B cell (primary cell): ENCODE measurements at regions not wholly inside any gene's neighbourhood (a gene's known extent, or its start where the extent isn't known, plus 50 kb on each side); places are given as distances from the start of the nearest gene placed in this dataset.

Source experiments
- ATAC-seq: fragments of 200-7000 bp; cut with Tn5 transposase; one replicate; pipeline ENCODE4 v1.10.0; 2021; ENCODE audit warnings: low read depth, mild to moderate bottlenecking, moderate number of reproducible peaks, moderate library complexity
- CTCF ChIA-PET: fragments of 350-600 bp; sonication (Branson Sonifier 250); formaldehyde crosslinking; loops from one replicate; lab custom pipeline; 2021; ENCODE audit warnings: antibody characterized with exemption, inconsistent platforms; lab: Charles Lee
- POLR2A ChIA-PET: fragments of 350-600 bp; sonication (Branson Sonifier 250); formaldehyde crosslinking; loops from one replicate; lab custom pipeline; 2021; ENCODE audit warnings: antibody characterized with exemption; lab: Charles Lee
- DNase-seq: peaks from one replicate; pipeline ENCODE4 v3.0.0; 2013
- H2AFZ ChIP-seq: 2 replicates; pipeline ENCODE4 v1.6.1; 2012; ENCODE audit warnings: mild to moderate bottlenecking, low read depth, low read length; ENCODE audit not compliant: insufficient read depth, poor library complexity, severe bottlenecking
- H3K27ac ChIP-seq, 2 donors: 1 replicate in 1 of 2; 2 replicates in 1 of 2; pipeline ENCODE4 v1.5.1; 2012 to 2013; ENCODE audit warnings: low read length in 2 of 2, mild to moderate bottlenecking in 2 of 2, moderate library complexity in 1 of 2
- H3K27me3 ChIP-seq, 4 experiments: fragments of 200-600 bp in 1 of 4; sonication (generic) in 1 of 4; replicated peaks in 1 of 4; 1 replicate in 2 of 4; 2 replicates in 2 of 4; pipeline versions ENCODE4 v1.6.1 to v1.7.0; 2013 to 2016; ENCODE audit warnings: low read length in 3 of 4, mild to moderate bottlenecking in 2 of 4, mixed read lengths in 1 of 4, moderate library complexity in 1 of 4; ENCODE audit not compliant: insufficient read depth in 4 of 4, control insufficient read depth in 3 of 4; ENCODE audit errors: control extremely low read depth in 1 of 4
- H3K36me3 ChIP-seq, 2 experiments: replicated peaks in 1 of 2; 1 replicate in 1 of 2; 2 replicates in 1 of 2; pipeline versions ENCODE4 v1.6.1 to v1.7.1; 2013; ENCODE audit warnings: low read length in 1 of 2; ENCODE audit not compliant: insufficient read depth in 2 of 2, control insufficient read depth in 1 of 2; ENCODE audit errors: control extremely low read depth in 1 of 2, extremely low read depth in 1 of 2
- H3K4me1 ChIP-seq, 2 donors: fragments of 200-600 bp in 1 of 2; sonication (generic) in 1 of 2; 1 replicate in 1 of 2; 2 replicates in 1 of 2; pipeline versions ENCODE4 v1.5.1 to v1.6.1; 2013 to 2017; ENCODE audit warnings: low read length in 2 of 2; ENCODE audit not compliant: control insufficient read depth in 2 of 2, insufficient read depth in 2 of 2
- H3K4me2 ChIP-seq: replicated peaks from 2 replicates; pipeline ENCODE3; 2012; ENCODE audit warnings: mild to moderate bottlenecking, low read depth, low read length; ENCODE audit not compliant: poor library complexity, severe bottlenecking
- H3K4me3 ChIP-seq, 5 experiments: fragments of 200-600 bp in 1 of 5; sonication (generic) in 1 of 5; 1 replicate in 3 of 5; 2 replicates in 2 of 5; pipeline versions ENCODE4 v1.5.1 to v1.7.0; 2011 to 2016; ENCODE audit warnings: low read length in 4 of 5, mild to moderate bottlenecking in 4 of 5, low read depth in 2 of 5, control low read depth in 1 of 5, moderate library complexity in 1 of 5; ENCODE audit not compliant: insufficient read depth in 1 of 5; ENCODE audit errors: control extremely low read depth in 1 of 5, extremely low read depth in 1 of 5
- H3K79me2 ChIP-seq: fragments of 200-600 bp; sonication (generic); one replicate; pipeline ENCODE4 v1.6.0; 2016; ENCODE audit warnings: low read length; ENCODE audit not compliant: control insufficient read depth, insufficient read depth
- H3K9ac ChIP-seq: fragments of 200-600 bp; sonication (generic); 2 replicates; pipeline ENCODE4 v1.6.1; 2017; ENCODE audit warnings: mild to moderate bottlenecking, low read length, moderate library complexity
- H3K9me3 ChIP-seq, 3 donors: one replicate each; pipeline versions ENCODE4 v1.6.1 to v1.7.1; 2013; ENCODE audit warnings: low read length in 2 of 3; ENCODE audit not compliant: control insufficient read depth in 2 of 3, insufficient read depth in 1 of 3; ENCODE audit errors: control extremely low read depth in 1 of 3
- H4K20me1 ChIP-seq: 2 replicates; pipeline ENCODE4 v1.6.0; 2012; ENCODE audit warnings: mild to moderate bottlenecking, low read length; ENCODE audit not compliant: insufficient read depth, control insufficient read depth, poor library complexity, severe bottlenecking
- H3K27ac Mint-ChIP-seq: one replicate; pipeline ENCODE4 v1.8.0; 2021; ENCODE audit warnings: mixed read lengths
- H3K27me3 Mint-ChIP-seq: one replicate; pipeline ENCODE4 v1.8.0; 2021; ENCODE audit warnings: mixed read lengths
- H3K4me1 Mint-ChIP-seq: one replicate; pipeline ENCODE4 v1.8.0; 2021; ENCODE audit warnings: mixed read lengths
- H3K4me3 Mint-ChIP-seq: one replicate; pipeline ENCODE4 v1.8.0; 2021; ENCODE audit warnings: mixed read lengths
- H3K9me3 Mint-ChIP-seq: one replicate; pipeline ENCODE4 v1.8.0; 2022; ENCODE audit warnings: mixed read lengths; ENCODE audit not compliant: insufficient read depth
- EZH2 ChIP-seq: IDR thresholded peaks from 2 replicates; pipeline ENCODE4 v1.6.1; 2012; ENCODE audit warnings: borderline replicate concordance, low read depth, mild to moderate bottlenecking, moderate library complexity, low read length; ENCODE audit not compliant: insufficient read depth, poor library complexity, severe bottlenecking
- WGBS: methylation state at CpG from one replicate; pipeline ENCODE4 v1.1.5; 2013; ENCODE audit warnings: missing lambda C conversion rate; ENCODE audit not compliant: insufficient coverage; 5-methylcytosine and 5-hydroxymethylcytosine counted together
- intact Hi-C: fragments of 100-400 bp; cut with micrococcal nuclease; formaldehyde crosslinking; loops from one replicate; pipeline ENCODE4 v1.10.0; 2022
- TF ChIP-seq, protein P1 (sequence below): fragments of 200-600 bp; IDR thresholded peaks from one replicate; pipeline ENCODE4 v1.8.0; 2022; ENCODE audit warnings: antibody characterized with exemption, mild to moderate bottlenecking

GRCh38 chr4:181998398-181999295 lies 244.6 kb upstream of the TENM3 start:
- CTCF ChIA-PET = interaction anchor here (0.5 kb wide), 1 partner anchor 24 kb away, joined by 3 read pairs; no protein-coding TSS in a partner anchor
- Mint-ChIP-seq H3K4me1 (no peaks in the 10 kb centered on the region), H3K4me3 (no peak overlapping the region), H3K27ac (no peak overlapping the region), H3K27me3 (no peaks in the 10 kb centered on the region), H3K9me3 (peaks cover 10% of the 10 kb centered on the region)
- Histone ChIP-seq H3K36me3 (no peaks in the 10 kb centered on the region), H3K27ac (no peak overlapping the region), H3K4me3 (no peak overlapping the region), H4K20me1 (no peaks in the 10 kb centered on the region), H3K9me3 (no peaks in the 10 kb centered on the region), H3K79me2 (no peaks in the 10 kb centered on the region), H3K4me1 (no peaks in the 10 kb centered on the region), H2AFZ (no peak overlapping the region), H3K4me2 (no peak overlapping the region), H3K9ac (no peak overlapping the region), H3K27me3 (no peaks in the 10 kb centered on the region)
- no peak for TF ChIP-seq EZH2
- TF ChIP-seq, protein P1, sequence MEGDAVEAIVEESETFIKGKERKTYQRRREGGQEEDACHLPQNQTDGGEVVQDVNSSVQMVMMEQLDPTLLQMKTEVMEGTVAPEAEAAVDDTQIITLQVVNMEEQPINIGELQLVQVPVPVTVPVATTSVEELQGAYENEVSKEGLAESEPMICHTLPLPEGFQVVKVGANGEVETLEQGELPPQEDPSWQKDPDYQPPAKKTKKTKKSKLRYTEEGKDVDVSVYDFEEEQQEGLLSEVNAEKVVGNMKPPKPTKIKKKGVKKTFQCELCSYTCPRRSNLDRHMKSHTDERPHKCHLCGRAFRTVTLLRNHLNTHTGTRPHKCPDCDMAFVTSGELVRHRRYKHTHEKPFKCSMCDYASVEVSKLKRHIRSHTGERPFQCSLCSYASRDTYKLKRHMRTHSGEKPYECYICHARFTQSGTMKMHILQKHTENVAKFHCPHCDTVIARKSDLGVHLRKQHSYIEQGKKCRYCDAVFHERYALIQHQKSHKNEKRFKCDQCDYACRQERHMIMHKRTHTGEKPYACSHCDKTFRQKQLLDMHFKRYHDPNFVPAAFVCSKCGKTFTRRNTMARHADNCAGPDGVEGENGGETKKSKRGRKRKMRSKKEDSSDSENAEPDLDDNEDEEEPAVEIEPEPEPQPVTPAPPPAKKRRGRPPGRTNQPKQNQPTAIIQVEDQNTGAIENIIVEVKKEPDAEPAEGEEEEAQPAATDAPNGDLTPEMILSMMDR = no peak
- intact Hi-C loops = no loop called here
- POLR2A ChIA-PET = no interaction called here
- DNase-seq (no peak), ATAC-seq (no peak)
- WGBS = 65% methylated on average over 3 of the region's 5 CpGs

DNA sequence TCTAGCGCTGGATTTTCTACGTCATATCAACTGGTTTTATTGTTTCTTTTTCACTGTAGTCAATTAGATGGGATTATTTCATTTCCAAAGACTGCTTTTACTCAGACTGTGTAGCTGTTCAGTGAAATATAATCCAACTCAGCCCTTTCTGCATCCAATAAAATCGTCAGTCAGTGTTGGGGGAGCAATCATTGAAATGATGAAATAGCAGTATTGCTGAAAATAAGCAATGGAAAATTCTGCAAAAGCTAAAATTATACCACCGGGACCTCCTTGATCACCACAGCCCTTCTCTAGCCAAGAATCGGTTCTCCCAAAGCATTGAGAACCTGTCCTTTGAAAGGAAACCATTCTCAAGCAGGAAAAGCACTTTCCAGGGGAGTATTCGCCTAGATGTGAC lies 243.1 kb upstream of the TENM3 start:
- DNase-seq (no peak), ATAC-seq (no peak)
- Histone ChIP-seq H3K4me3 (no peak overlapping the region), H2AFZ (no peak overlapping the region), H3K36me3 (no peaks in the 10 kb centered on the region), H3K9ac (no peak overlapping the region), H3K79me2 (no peaks in the 10 kb centered on the region), H3K9me3 (no peaks in the 10 kb centered on the region), H3K4me2 (no peak overlapping the region), H3K27ac (no peak overlapping the region), H4K20me1 (no peaks in the 10 kb centered on the region), H3K27me3 (no peaks in the 10 kb centered on the region), H3K4me1 (no peaks in the 10 kb centered on the region)
- H3K27ac Mint-ChIP-seq = no peak overlapping the region
- intact Hi-C loops = no loop called here
- CTCF ChIA-PET = no interaction called here
- H3K27me3 Mint-ChIP-seq = no peaks in the 10 kb centered on the region
- POLR2A ChIA-PET = no interaction called here
- H3K4me3 Mint-ChIP-seq = no peak overlapping the region
- peaks cover 12% of the 10 kb centered on the region for H3K9me3 Mint-ChIP-seq
- TF ChIP-seq, protein P1 = no peak
- TF ChIP-seq EZH2 = no peak
- WGBS = 40% methylated on average over 1 of the region's 6 CpGs
- H3K4me1 Mint-ChIP-seq = no peaks in the 10 kb centered on the region
